ENCODE measurements at regions not wholly inside any gene's neighbourhood (a gene's known extent, or its start where the extent isn't known, plus 50 kb on each side); places are given as distances from the start of the nearest gene placed in this dataset.

- TF ChIP-seq CTCF (IDR thresholded peaks at IDR 0.05) (no peak), EP300 (IDR thresholded peaks at IDR 0.05) (no peak)
Observed at GRCh38 chr3:94413336-94414108, 350.7 kb downstream of the NSUN3 start.
